HFF-Myc (cell line): ENCODE measurements at regions not wholly inside any gene's neighbourhood (a gene's known extent, or its start where the extent isn't known, plus 50 kb on each side); places are given as distances from the start of the nearest gene placed in this dataset.

Experiments
- DNase-seq: peaks from one replicate; pipeline ENCODE4 v3.0.0-alpha.2; 2011; ENCODE audit warnings: low read depth; ENCODE audit errors: extremely low read depth
- H3K4me3 ChIP-seq: replicated peaks from 2 replicates; pipeline ENCODE4 v1.5.1; 2011; ENCODE audit warnings: low read depth, mild to moderate bottlenecking, control low read depth, low read length
- TF ChIP-seq, protein P1 (sequence below): IDR thresholded peaks from 2 replicates; pipeline ENCODE4 v1.5.1; 2012; ENCODE audit warnings: mild to moderate bottlenecking, low read depth, low read length, control low read depth; ENCODE audit errors: missing control alignments

GRCh38 chr5:135211083-135211790 lies 177.2 kb upstream of the PITX1 start:
- no peak overlapping the region for H3K4me3 ChIP-seq
- TF ChIP-seq, protein P1, sequence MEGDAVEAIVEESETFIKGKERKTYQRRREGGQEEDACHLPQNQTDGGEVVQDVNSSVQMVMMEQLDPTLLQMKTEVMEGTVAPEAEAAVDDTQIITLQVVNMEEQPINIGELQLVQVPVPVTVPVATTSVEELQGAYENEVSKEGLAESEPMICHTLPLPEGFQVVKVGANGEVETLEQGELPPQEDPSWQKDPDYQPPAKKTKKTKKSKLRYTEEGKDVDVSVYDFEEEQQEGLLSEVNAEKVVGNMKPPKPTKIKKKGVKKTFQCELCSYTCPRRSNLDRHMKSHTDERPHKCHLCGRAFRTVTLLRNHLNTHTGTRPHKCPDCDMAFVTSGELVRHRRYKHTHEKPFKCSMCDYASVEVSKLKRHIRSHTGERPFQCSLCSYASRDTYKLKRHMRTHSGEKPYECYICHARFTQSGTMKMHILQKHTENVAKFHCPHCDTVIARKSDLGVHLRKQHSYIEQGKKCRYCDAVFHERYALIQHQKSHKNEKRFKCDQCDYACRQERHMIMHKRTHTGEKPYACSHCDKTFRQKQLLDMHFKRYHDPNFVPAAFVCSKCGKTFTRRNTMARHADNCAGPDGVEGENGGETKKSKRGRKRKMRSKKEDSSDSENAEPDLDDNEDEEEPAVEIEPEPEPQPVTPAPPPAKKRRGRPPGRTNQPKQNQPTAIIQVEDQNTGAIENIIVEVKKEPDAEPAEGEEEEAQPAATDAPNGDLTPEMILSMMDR: no peak
- DNase-seq: no peak

DNA sequence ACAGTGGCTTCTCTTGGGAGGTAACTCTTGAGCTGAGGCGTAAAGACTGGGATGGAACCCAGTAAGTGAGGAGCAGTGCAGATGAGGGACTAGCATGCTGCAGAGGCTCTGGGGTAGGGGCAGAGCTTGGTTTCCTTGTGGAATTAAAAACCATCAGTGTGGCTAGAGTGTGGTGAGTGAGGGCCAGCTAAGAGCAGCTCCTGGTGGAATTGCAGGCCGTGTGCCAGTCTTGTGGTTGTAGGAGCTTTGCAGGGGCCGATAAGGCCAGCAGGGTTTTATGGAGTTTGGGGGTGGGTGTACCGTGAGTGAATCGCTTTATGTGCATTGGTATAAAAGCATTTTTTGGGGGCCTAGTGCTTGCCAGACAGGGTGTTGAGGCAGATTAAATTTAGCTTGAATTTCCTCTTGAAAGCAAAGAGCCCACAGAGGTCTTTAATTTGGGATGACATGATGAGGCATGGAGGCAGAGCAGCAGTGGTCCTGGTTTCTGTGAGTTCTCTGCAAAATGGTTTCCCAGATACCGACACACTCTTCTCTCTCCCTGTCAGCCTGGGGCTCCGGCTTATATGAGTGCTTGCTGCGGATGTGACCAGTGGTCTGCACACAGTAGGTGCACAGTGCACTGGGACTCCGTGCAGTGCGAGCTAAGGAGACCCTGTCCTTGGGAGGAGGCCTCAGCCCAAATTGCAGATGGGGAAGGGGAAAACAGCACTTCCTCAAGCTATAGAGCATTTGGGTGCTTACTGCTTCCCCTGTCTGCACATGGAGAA lies 176.4 kb upstream of the PITX1 start:
- TF ChIP-seq, protein P1: no peak
- DNase-seq: no peak

DNA sequence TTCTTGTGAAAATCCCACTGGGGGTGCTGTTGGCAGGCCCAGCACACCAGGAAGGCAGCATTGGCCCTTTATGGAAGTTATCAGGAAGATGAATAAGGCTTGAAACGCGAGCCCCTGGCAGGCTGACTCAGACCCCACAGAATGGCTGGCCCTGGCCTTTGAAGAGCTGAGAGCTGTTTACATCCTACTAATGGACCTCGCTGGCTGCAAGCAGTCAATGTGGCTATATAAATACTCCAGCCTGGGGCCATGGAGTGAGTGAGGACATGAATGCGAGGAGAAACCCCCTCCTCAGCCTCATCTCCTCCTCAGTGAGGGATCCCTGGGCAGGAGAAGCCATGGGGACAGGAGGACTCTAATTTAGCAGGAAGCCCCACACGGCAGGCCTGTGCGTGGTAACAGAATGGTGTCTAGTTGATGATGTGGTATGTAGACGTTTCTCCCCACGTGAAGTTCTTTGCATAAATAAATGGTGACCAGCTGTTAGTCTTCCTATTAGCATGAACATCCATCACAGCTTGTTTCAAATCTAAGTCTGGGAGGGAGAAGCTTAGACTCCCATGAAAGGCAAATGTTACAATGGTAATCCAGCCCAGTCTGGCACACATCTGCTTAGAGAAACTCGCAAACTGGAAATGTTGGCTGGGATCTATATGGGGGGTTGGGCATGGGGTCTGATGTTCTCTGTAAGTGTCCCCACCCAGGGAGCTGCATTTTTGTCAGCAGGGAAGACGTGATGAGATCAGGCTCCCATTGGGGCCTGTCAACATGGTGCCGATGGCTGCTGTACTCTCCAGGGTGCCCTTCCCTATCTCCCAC lies 175.1 kb upstream of the PITX1 start:
- peak; percentile 92 for DNase-seq
- TF ChIP-seq, protein P1: peak; percentile 42

More for the DNA sequence above, 176.4 kb upstream of the PITX1 start:
- no peak overlapping the region for H3K4me3 ChIP-seq

GRCh38 chr5:135208555-135208902 lies 174.5 kb upstream of the PITX1 start:
- no peak for DNase-seq
- TF ChIP-seq, protein P1: no peak
- H3K4me3 ChIP-seq: no peak overlapping the region

More for the DNA sequence above, 175.1 kb upstream of the PITX1 start:
- no peak overlapping the region for H3K4me3 ChIP-seq

- no peak overlapping the region for H3K4me3 ChIP-seq
- TF ChIP-seq, protein P1: no peak
- DNase-seq: no peak
These were observed 173.8 kb upstream of the PITX1 start for GRCh38 chr5:135207866-135208265.

GRCh38 chr5:135206862-135207261 lies 172.8 kb upstream of the PITX1 start:
- DNase-seq: no peak
- no peak overlapping the region for H3K4me3 ChIP-seq
- TF ChIP-seq, protein P1: no peak
